HEK293 (cell line): ENCODE measurements at regions not wholly inside any gene's neighbourhood (a gene's known extent, or its start where the extent isn't known, plus 50 kb on each side); places are given as distances from the start of the nearest gene placed in this dataset.

Experiments used
- ATF2 ChIP-seq: fragments of 450-650 bp; formaldehyde crosslinking; IDR thresholded peaks from 2 replicates; pipeline ENCODE4 v1.5.1; 2016; ENCODE audit warnings: missing biosample characterization, missing genetic modification characterization, low read depth
- GFI1B ChIP-seq: fragments of 450-650 bp; formaldehyde crosslinking; IDR thresholded peaks from 2 replicates; pipeline ENCODE4 v1.5.1; 2016; ENCODE audit warnings: missing biosample characterization, missing genetic modification characterization
- GLIS1 ChIP-seq: fragments of 450-650 bp; formaldehyde crosslinking; IDR thresholded peaks from 2 replicates; pipeline ENCODE4 v1.5.1; 2016; ENCODE audit warnings: missing biosample characterization, missing genetic modification characterization
- GLIS2 ChIP-seq: fragments of 450-650 bp; formaldehyde crosslinking; IDR thresholded peaks from 2 replicates; pipeline ENCODE4 v1.5.1; 2016; ENCODE audit warnings: missing biosample characterization, missing genetic modification characterization
- PRDM6 ChIP-seq: fragments of 450-650 bp; formaldehyde crosslinking; IDR thresholded peaks from 2 replicates; pipeline ENCODE4 v1.5.1; 2017; ENCODE audit warnings: missing biosample characterization, missing genetic modification characterization
- REPIN1 ChIP-seq: fragments of 450-650 bp; formaldehyde crosslinking; IDR thresholded peaks from 2 replicates; pipeline ENCODE4 v1.5.1; 2017; ENCODE audit warnings: missing biosample characterization, missing genetic modification characterization, low read depth
- TCF7L2 ChIP-seq: IDR thresholded peaks from 2 replicates; pipeline ENCODE4 v1.6.1; 2011; ENCODE audit warnings: low read depth, mild to moderate bottlenecking, inconsistent platforms, low read length, moderate library complexity, borderline replicate concordance
- TRIM28 ChIP-seq: IDR thresholded peaks from 2 replicates; pipeline ENCODE4 v1.6.1; 2011; ENCODE audit warnings: low read length, control low read depth, borderline replicate concordance
- ZBTB20 ChIP-seq: fragments of 450-650 bp; formaldehyde crosslinking; IDR thresholded peaks from 2 replicates; pipeline ENCODE4 v1.5.1; 2016; ENCODE audit warnings: missing biosample characterization, missing genetic modification characterization
- ZBTB26 ChIP-seq: fragments of 450-650 bp; formaldehyde crosslinking; optimal IDR thresholded peaks from 2 replicates; pipeline ENCODE3; 2016; ENCODE audit warnings: missing biosample characterization, mild to moderate bottlenecking, missing genetic modification characterization
- ZEB2 ChIP-seq: fragments of 450-650 bp; formaldehyde crosslinking; IDR thresholded peaks from 2 replicates; pipeline ENCODE4 v1.5.1; 2016; ENCODE audit warnings: missing biosample characterization, missing genetic modification characterization
- ZIC2 ChIP-seq: fragments of 450-650 bp; formaldehyde crosslinking; IDR thresholded peaks from 2 replicates; pipeline ENCODE4 v1.5.1; 2016; ENCODE audit warnings: missing biosample characterization, missing genetic modification characterization
- ZNF140 ChIP-seq: fragments of 450-650 bp; formaldehyde crosslinking; IDR thresholded peaks from 2 replicates; pipeline ENCODE4 v1.5.1; 2016; ENCODE audit warnings: missing biosample characterization, missing genetic modification characterization
- ZNF19 ChIP-seq: fragments of 450-650 bp; formaldehyde crosslinking; IDR thresholded peaks from 2 replicates; pipeline ENCODE4; 2016; ENCODE audit warnings: missing biosample characterization, missing genetic modification characterization, low read depth
- ZNF223 ChIP-seq: fragments of 450-650 bp; formaldehyde crosslinking; IDR thresholded peaks from 2 replicates; pipeline ENCODE4 v1.5.1; 2016; ENCODE audit warnings: missing biosample characterization, missing genetic modification characterization
- ZNF266 ChIP-seq: fragments of 450-650 bp; formaldehyde crosslinking; IDR thresholded peaks from 2 replicates; pipeline ENCODE4 v1.5.1; 2016; ENCODE audit warnings: missing biosample characterization, missing genetic modification characterization, low read depth
- ZNF350 ChIP-seq: fragments of 450-650 bp; formaldehyde crosslinking; IDR thresholded peaks from 2 replicates; pipeline ENCODE4 v1.5.0; 2017; ENCODE audit warnings: missing biosample characterization, mild to moderate bottlenecking, missing genetic modification characterization
- ZNF398 ChIP-seq: fragments of 450-650 bp; formaldehyde crosslinking; IDR thresholded peaks from 2 replicates; pipeline ENCODE4 v1.5.1; 2017; ENCODE audit warnings: missing biosample characterization, missing genetic modification characterization
- ZNF426 ChIP-seq: fragments of 450-650 bp; formaldehyde crosslinking; IDR thresholded peaks from 2 replicates; pipeline ENCODE4 v1.5.1; 2017; ENCODE audit warnings: missing biosample characterization, missing genetic modification characterization, mild to moderate bottlenecking, inconsistent platforms, moderate library complexity
- ZNF501 ChIP-seq: fragments of 450-650 bp; formaldehyde crosslinking; IDR thresholded peaks from 2 replicates; pipeline ENCODE4 v1.5.1; 2016; ENCODE audit warnings: missing biosample characterization, missing genetic modification characterization
- ZNF510 ChIP-seq: fragments of 450-650 bp; formaldehyde crosslinking; IDR thresholded peaks from 2 replicates; pipeline ENCODE4 v1.5.1; 2018; ENCODE audit warnings: mild to moderate bottlenecking, missing genetic modification characterization, missing biosample characterization; ENCODE audit not compliant: insufficient replicate concordance
- ZNF560 ChIP-seq: fragments of 450-650 bp; formaldehyde crosslinking; IDR thresholded peaks from 2 replicates; pipeline ENCODE4 v1.5.1; 2017; ENCODE audit warnings: missing biosample characterization, missing genetic modification characterization, borderline replicate concordance
- ZNF571 ChIP-seq: fragments of 450-650 bp; formaldehyde crosslinking; IDR thresholded peaks from 2 replicates; pipeline ENCODE4 v1.5.0; 2017; ENCODE audit warnings: missing biosample characterization, missing genetic modification characterization
- ZNF624 ChIP-seq: fragments of 450-650 bp; formaldehyde crosslinking; IDR thresholded peaks from 2 replicates; pipeline ENCODE4 v1.5.1; 2017; ENCODE audit warnings: missing biosample characterization, missing genetic modification characterization
- ZNF629 ChIP-seq: fragments of 450-650 bp; formaldehyde crosslinking; IDR thresholded peaks from 2 replicates; pipeline ENCODE4 v1.5.1; 2017; ENCODE audit warnings: missing biosample characterization, missing genetic modification characterization
- ZNF639 ChIP-seq: fragments of 450-650 bp; formaldehyde crosslinking; IDR thresholded peaks from 2 replicates; pipeline ENCODE4 v1.5.1; 2016; ENCODE audit warnings: missing biosample characterization, missing genetic modification characterization
- ZNF645 ChIP-seq: fragments of 450-650 bp; formaldehyde crosslinking; IDR thresholded peaks from 2 replicates; pipeline ENCODE4; 2016; ENCODE audit warnings: missing biosample characterization, missing genetic modification characterization
- ZNF707 ChIP-seq: fragments of 450-650 bp; formaldehyde crosslinking; IDR thresholded peaks from 2 replicates; pipeline ENCODE4 v1.5.1; 2016; ENCODE audit warnings: missing biosample characterization, missing genetic modification characterization

- TF ChIP-seq ZEB2 (tag by site-specific recombination) (peak; percentile 55), ZBTB20 (tag by site-specific recombination) (0 out of 2 replicates have a peak, but pooled peaks have one; percentile 38), ZNF426 (tag by site-specific recombination) (no peak), ZNF501 (tag by site-specific recombination) (no peak), ZNF624 (tag by site-specific recombination) (no peak), ZNF350 (no peak), ZNF19 (tag by site-specific recombination) (no peak), GFI1B (tag by site-specific recombination) (no peak), ATF2 (tag by site-specific recombination) (no peak), ZIC2 (tag by site-specific recombination) (0 out of 2 replicates have a peak, but pooled peaks have one; percentile 32), ZNF398 (peak; percentile 95), ZNF645 (tag by site-specific recombination) (no peak), ZNF560 (no peak), REPIN1 (tag by site-specific recombination) (no peak), ZNF140 (no peak), ZNF266 (tag by site-specific recombination) (no peak), ZBTB26 (tag by site-specific recombination) (no peak), ZNF571 (tag by site-specific recombination) (no peak), PRDM6 (tag by site-specific recombination) (no peak), ZNF707 (tag by site-specific recombination) (no peak), ZNF629 (tag by site-specific recombination) (peak; percentile 65; the same call in 1 of the 2 replicates), TCF7L2 (no peak), GLIS1 (tag by site-specific recombination) (peak; percentile 94), ZNF223 (tag by site-specific recombination) (no peak), ZNF639 (0 out of 2 replicates have a peak, but pooled peaks have one; percentile 39), ZNF510 (no peak), GLIS2 (tag by site-specific recombination) (peak; percentile 58), TRIM28 (no peak)
Measured at GRCh38 chr3:18098960-18099587, 326.1 kb downstream of the SATB1 start (continued).
